H1 (cell line): ENCODE measurements at regions not wholly inside any gene's neighbourhood (a gene's known extent, or its start where the extent isn't known, plus 50 kb on each side); places are given as distances from the start of the nearest gene placed in this dataset.

Experiments used
- CBX8 ChIP-seq: fragments of 300-800, 300-1000 bp; sonication (generic); IDR thresholded peaks from 2 replicates; pipeline ENCODE4 v1.7.1; 2016; ENCODE audit warnings: low read depth, low read length, borderline replicate concordance
- EP300 ChIP-seq, 2 experiments: IDR thresholded peaks; 1 replicate in 1 of 2; 2 replicates in 1 of 2; pipeline ENCODE4 v1.6.1; 2011 to 2012; ENCODE audit warnings: low read depth in 2 of 2, low read length in 2 of 2, mild to moderate bottlenecking in 2 of 2, borderline replicate concordance in 1 of 2, inconsistent platforms in 1 of 2, moderate library complexity in 1 of 2
- EZH2 ChIP-seq: fragments of 200-600 bp; sonication (generic); IDR thresholded peaks from 2 replicates; pipeline ENCODE4 v1.7.1; 2012; ENCODE audit warnings: low read depth, mild to moderate bottlenecking, moderate library complexity, low read length, inconsistent platforms; ENCODE audit not compliant: severe bottlenecking
- GABPA ChIP-seq: IDR thresholded peaks from 2 replicates; pipeline ENCODE4 v1.6.1; 2011; ENCODE audit warnings: mild to moderate bottlenecking, low read length, moderate library complexity, borderline replicate concordance; ENCODE audit not compliant: insufficient read depth
- POU5F1 ChIP-seq: IDR thresholded peaks from 2 replicates; pipeline ENCODE4 v1.6.1; 2011; ENCODE audit warnings: low read depth, mild to moderate bottlenecking, low read length, moderate library complexity
- SP1 ChIP-seq: IDR thresholded peaks from 2 replicates; pipeline ENCODE4 v1.6.1; 2011; ENCODE audit warnings: low read depth, low read length
- TCF12 ChIP-seq: IDR thresholded peaks from 2 replicates; pipeline ENCODE4 v1.6.1; 2011; ENCODE audit warnings: low read depth, mild to moderate bottlenecking, low read length
- USF2 ChIP-seq: IDR thresholded peaks from 2 replicates; pipeline ENCODE4 v1.6.1; 2011; ENCODE audit warnings: low read length, improper control_type of control experiment

GRCh38 chr5:159543326-159543725 is 213.0 kb upstream of the IL12B start (continued):
- TF ChIP-seq POU5F1 (no peak), GABPA (no peak), EZH2 (no peak), SP1 (no peak), TCF12 (no peak), EP300 (IDR thresholded peaks at IDR 0.05; ENCODE audit: borderline replicate concordance in 1 of 2, low read depth in 2 of 2, low read length in 2 of 2) (no peak), USF2 (no peak), CBX8 (no peak)
